HCT116 (cell line): ENCODE measurements at regions not wholly inside any gene's neighbourhood (a gene's known extent, or its start where the extent isn't known, plus 50 kb on each side); places are given as distances from the start of the nearest gene placed in this dataset.

Experiments used
- ATAC-seq: fragments of 200-7000 bp; cut with Tn5 transposase; 2 replicates; pipeline ENCODE4 v1.9.1; 2020; ENCODE audit warnings: mild to moderate bottlenecking, moderate library complexity
- BruUV-seq: library from RNA; stranded (reverse); fragments of 400-500 nt; replicated peaks from 2 replicates; lab custom pipeline; 2021; lab: Mats Ljungman, UMichigan
- CTCF ChIA-PET: fragments of 300-600 bp; sonication (Branson Sonifier 250); formaldehyde crosslinking; loops from one replicate; lab custom pipeline; 2021; ENCODE audit warnings: antibody characterized with exemption; lab: Charles Lee
- POLR2A ChIA-PET: fragments of 300-600, 350-600 bp; sonication (Branson Sonifier 250); formaldehyde crosslinking; loops from one replicate; lab custom pipeline; 2021; ENCODE audit warnings: antibody characterized with exemption; lab: Charles Lee
- RAD21 ChIA-PET, 2 experiments: fragments of 300-600 bp; sonication (Branson Sonifier 250); formaldehyde crosslinking; loops; one replicate each; lab custom pipeline; 2023; ENCODE audit warnings: low total read pairs in 2 of 2; ENCODE audit not compliant: uncharacterized antibody in 2 of 2, unreplicated experiment in 2 of 2, low non-redundant PET in 1 of 2; lab: Charles Lee
- DNase-seq: peaks from one replicate; pipeline ENCODE4 v3.0.0-alpha.2; 2010; ENCODE audit warnings: low read depth, low spot score
- H2AFZ ChIP-seq: fragments of 200-600 bp; shearing (Covaris generic), sonication (generic); 2 replicates; pipeline ENCODE4 v1.6.1; 2017; ENCODE audit warnings: low read depth, mixed run types, mixed read lengths, antibody characterized with exemption, low read length; ENCODE audit not compliant: poor library complexity, severe bottlenecking
- H3K27ac ChIP-seq: 2 replicates; pipeline ENCODE4 v1.5.1; 2012; ENCODE audit warnings: low read depth, low read length
- H3K27me3 ChIP-seq: fragments of 200-600 bp; sonication (generic); 2 replicates; pipeline ENCODE4 v1.6.1; 2016; ENCODE audit warnings: mixed run types, low read length, mixed read lengths; ENCODE audit not compliant: insufficient read depth
- H3K36me3 ChIP-seq, 2 experiments: fragments of 200-500 bp in 1 of 2; fragments of 200-600 bp in 1 of 2; sonication (Bioruptor generic) in 1 of 2; sonication (generic) in 1 of 2; 2 replicates each; pipeline versions ENCODE4 v1.5.1 to v1.6.1; 2014 to 2016; ENCODE audit warnings: low read length in 2 of 2, inconsistent platforms in 1 of 2, mixed read lengths in 1 of 2, mixed run types in 1 of 2; ENCODE audit not compliant: insufficient read depth in 2 of 2, control insufficient read depth in 1 of 2
- H3K4me1 ChIP-seq, 2 experiments: fragments of 200-600 bp in 1 of 2; sonication (generic) in 1 of 2; 2 replicates each; pipeline versions ENCODE4 v1.5.1 to v1.6.1; 2012 to 2017; ENCODE audit warnings: low read length in 2 of 2, inconsistent platforms in 1 of 2, mild to moderate bottlenecking in 1 of 2, mixed read lengths in 1 of 2, mixed run types in 1 of 2, moderate library complexity in 1 of 2; ENCODE audit not compliant: insufficient read depth in 2 of 2, control insufficient read depth in 1 of 2
- H3K4me2 ChIP-seq: fragments of 200-600 bp; sonication (generic); 2 replicates; pipeline ENCODE4 v1.6.1; 2017; ENCODE audit warnings: mixed run types, low read length, mixed read lengths
- H3K4me3 ChIP-seq, 2 experiments: fragments of 200-600 bp in 1 of 2; sonication (generic) in 1 of 2; replicated peaks in 1 of 2; 2 replicates each; pipeline ENCODE4 v1.5.1; 2011 to 2016; ENCODE audit warnings: low read length in 2 of 2, control low read depth in 1 of 2, low read depth in 1 of 2, mild to moderate bottlenecking in 1 of 2, mixed read lengths in 1 of 2, mixed run types in 1 of 2
- H3K79me2 ChIP-seq: fragments of 200-600 bp; sonication (generic); 2 replicates; pipeline ENCODE4 v1.6.1; 2017; ENCODE audit warnings: mild to moderate bottlenecking, mixed run types, low read length, moderate library complexity, mixed read lengths; ENCODE audit not compliant: insufficient read depth
- H3K9ac ChIP-seq: fragments of 200-600 bp; sonication (generic); 2 replicates; pipeline ENCODE4 v1.6.1; 2016; ENCODE audit warnings: low read length, mixed read lengths
- H3K9me2 ChIP-seq: fragments of 200-600 bp; sonication (generic), shearing (Covaris generic); 2 replicates; pipeline ENCODE4 v1.6.1; 2017; ENCODE audit warnings: mixed run types, mild to moderate bottlenecking, moderate library complexity; ENCODE audit not compliant: insufficient read depth
- H3K9me3 ChIP-seq, 2 experiments: fragments of 200-500 bp in 1 of 2; fragments of 200-600 bp in 1 of 2; sonication (Bioruptor generic) in 1 of 2; sonication (generic) in 1 of 2; 2 replicates each; pipeline ENCODE4 v1.6.1; 2014 to 2017; ENCODE audit warnings: low read length in 2 of 2, mixed read lengths in 2 of 2, inconsistent platforms in 1 of 2, low read depth in 1 of 2, mild to moderate bottlenecking in 1 of 2, mixed run types in 1 of 2, moderate library complexity in 1 of 2; ENCODE audit not compliant: control insufficient read depth in 1 of 2, insufficient read depth in 1 of 2
- H4K20me1 ChIP-seq: fragments of 200-600 bp; sonication (generic), shearing (Covaris generic); 2 replicates; pipeline ENCODE4 v1.6.1; 2017; ENCODE audit warnings: mixed run types, mild to moderate bottlenecking, moderate library complexity; ENCODE audit not compliant: insufficient read depth
- CTCF ChIP-seq, 3 experiments: fragments of 200-600 bp in 1 of 3; sonication (generic) in 1 of 3; IDR thresholded peaks in 2 of 3; conservative IDR thresholded peaks in 1 of 3; 2 replicates each; pipeline ENCODE4 v1.5.1; 2012 to 2017; ENCODE audit warnings: low read depth in 2 of 3, low read length in 2 of 3, antibody characterized with exemption in 1 of 3, borderline replicate concordance in 1 of 3, control low read depth in 1 of 3, mild to moderate bottlenecking in 1 of 3, mixed read lengths in 1 of 3, mixed run types in 1 of 3, moderate library complexity in 1 of 3; ENCODE audit not compliant: insufficient read depth in 1 of 3
- EGR1 ChIP-seq: IDR thresholded peaks from 2 replicates; pipeline ENCODE4 v1.6.1; 2012; ENCODE audit warnings: low read depth
- ELF1 ChIP-seq: IDR thresholded peaks from 2 replicates; pipeline ENCODE4 v1.6.1; 2012; ENCODE audit warnings: low read depth, borderline replicate concordance
- EZH2 ChIP-seq: fragments of 200-600 bp; sonication (generic); IDR thresholded peaks from 2 replicates; pipeline ENCODE4 v1.6.1; 2017; ENCODE audit warnings: antibody characterized with exemption, mixed run types
- FOSL1 ChIP-seq: IDR thresholded peaks from 2 replicates; pipeline ENCODE4 v1.6.1; 2012; ENCODE audit warnings: low read depth
- MAX ChIP-seq: IDR thresholded peaks from 2 replicates; pipeline ENCODE4 v1.6.1; 2012
- POLR2A ChIP-seq: IDR thresholded peaks from 2 replicates; pipeline ENCODE4 v1.7.0; 2011; ENCODE audit warnings: borderline replicate concordance; ENCODE audit not compliant: insufficient read depth, insufficient read length; ENCODE audit errors: extremely low read depth
- RAD21 ChIP-seq: IDR thresholded peaks from 2 replicates; pipeline ENCODE4 v1.6.1; 2012; ENCODE audit warnings: low read depth, mild to moderate bottlenecking
- REST ChIP-seq: IDR thresholded peaks from 2 replicates; pipeline ENCODE4 v1.6.1; 2012; ENCODE audit warnings: low read depth
- SIN3A ChIP-seq: IDR thresholded peaks from 2 replicates; pipeline ENCODE4 v1.6.1; 2012; ENCODE audit warnings: low read depth
- TCF7L2 ChIP-seq: IDR thresholded peaks from 2 replicates; pipeline ENCODE4 v1.7.0; 2011; ENCODE audit warnings: borderline replicate concordance, inconsistent platforms; ENCODE audit not compliant: insufficient read depth, insufficient read length; ENCODE audit errors: extremely low read depth
- ZBTB33 ChIP-seq: IDR thresholded peaks from 2 replicates; pipeline ENCODE4 v1.6.1; 2011; ENCODE audit warnings: mild to moderate bottlenecking, low read length, moderate library complexity; ENCODE audit not compliant: insufficient replicate concordance; ENCODE audit errors: extremely low read depth
- ZFX ChIP-seq: fragments of 450-650 bp; IDR thresholded peaks from 2 replicates; pipeline ENCODE4 v1.6.1; 2017
- ZNF274 ChIP-seq: fragments of 200-500 bp; sonication (Bioruptor generic); IDR thresholded peaks from 2 replicates; pipeline ENCODE4 v1.6.1; 2014; ENCODE audit warnings: mild to moderate bottlenecking, low read depth, low read length, inconsistent platforms
- intact Hi-C: fragments of 100-400 bp; cut with micrococcal nuclease; formaldehyde crosslinking; loops from 2 replicates; pipeline ENCODE4 v1.10.0; 2022
- TF ChIP-seq, protein P1 (sequence below): IDR thresholded peaks from 2 replicates; pipeline ENCODE4 v1.6.1; 2012

- TF ChIP-seq FOSL1 (no peak), ZBTB33 (no peak), REST (no peak), EZH2 (no peak)
- TF ChIP-seq, protein P1, sequence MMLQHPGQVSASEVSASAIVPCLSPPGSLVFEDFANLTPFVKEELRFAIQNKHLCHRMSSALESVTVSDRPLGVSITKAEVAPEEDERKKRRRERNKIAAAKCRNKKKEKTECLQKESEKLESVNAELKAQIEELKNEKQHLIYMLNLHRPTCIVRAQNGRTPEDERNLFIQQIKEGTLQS = no peak
Observed at GRCh38 chr12:25800101-25800500, 158.4 kb upstream of the RASSF8 start (continued).

GRCh38 chr12:25801734-25802133 lies 156.7 kb upstream of the RASSF8 start:
- DNase-seq = no peak
- POLR2A ChIA-PET = no interaction called here
- intact Hi-C loops = no loop called here
- Histone ChIP-seq H3K27me3 (no peaks in the 10 kb centered on the region), H3K4me3 (no peak overlapping the region), H3K4me2 (no peak overlapping the region), H3K9ac (no peak overlapping the region), H3K9me3 (no peaks in the 10 kb centered on the region), H3K4me1 (no peaks in the 10 kb centered on the region), H3K9me2 (no peaks in the 10 kb centered on the region), H3K79me2 (no peaks in the 10 kb centered on the region), H3K27ac (no peak overlapping the region), H2AFZ (no peak overlapping the region), H4K20me1 (no peaks in the 10 kb centered on the region), H3K36me3 (no peaks in the 10 kb centered on the region)
- ATAC-seq = no peak
- no TSS peak for BruUV-seq
- RAD21 ChIA-PET = no interaction called here
- CTCF ChIA-PET = no interaction called here
- TF ChIP-seq ZNF274 (no peak), ZBTB33 (no peak), RAD21 (no peak), ZFX (no peak), POLR2A (no peak), ELF1 (no peak), MAX (no peak), TCF7L2 (no peak), FOSL1 (no peak), EZH2 (no peak), CTCF (IDR thresholded peaks at IDR 0.05 in 2 of 3, conservative IDR thresholded peaks at IDR 0.05 in 1 of 3; ENCODE audit: borderline replicate concordance in 1 of 3, insufficient read depth in 1 of 3, low read depth in 2 of 3, low read length in 2 of 3) (no peak), SIN3A (no peak), EGR1 (no peak)
